HG03342 (cell line): ENCODE measurements at regions not wholly inside any gene's neighbourhood (a gene's known extent, or its start where the extent isn't known, plus 50 kb on each side); places are given as distances from the start of the nearest gene placed in this dataset.
"Not testable (repeated sequence)": the region's sequence is repeated elsewhere in the genome, so short reads cannot be mapped to it uniquely, and the experiment has no call there.

Experiments used
- ATAC-seq: cut with Tn5 transposase; IDR thresholded peaks from one replicate; pipeline ENCODE4 v1.9.1; 2021; ENCODE audit warnings: mild to moderate bottlenecking, moderate library complexity; ENCODE audit not compliant: unreplicated experiment

DNA sequence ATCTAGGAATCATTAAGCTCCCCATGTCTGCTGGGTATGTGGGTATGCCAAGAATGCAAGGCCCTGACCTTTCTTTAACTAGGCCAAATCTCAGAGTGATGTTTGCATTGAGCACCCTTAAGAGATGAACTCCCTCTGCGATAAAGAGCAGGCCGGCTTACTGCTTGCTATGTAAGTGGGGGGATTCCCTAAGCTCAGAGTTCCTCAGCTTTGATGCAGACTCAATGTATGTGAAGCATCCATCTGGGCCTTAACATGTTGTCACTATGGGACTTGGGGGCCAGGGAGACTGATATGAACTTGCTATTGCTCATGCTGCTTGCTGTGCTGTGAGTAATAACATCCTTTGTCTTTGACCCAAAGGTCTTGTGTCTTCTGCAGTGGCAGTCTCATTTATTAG lies 149.7 kb downstream of the C12orf75 start:
- no peak for ATAC-seq

DNA sequence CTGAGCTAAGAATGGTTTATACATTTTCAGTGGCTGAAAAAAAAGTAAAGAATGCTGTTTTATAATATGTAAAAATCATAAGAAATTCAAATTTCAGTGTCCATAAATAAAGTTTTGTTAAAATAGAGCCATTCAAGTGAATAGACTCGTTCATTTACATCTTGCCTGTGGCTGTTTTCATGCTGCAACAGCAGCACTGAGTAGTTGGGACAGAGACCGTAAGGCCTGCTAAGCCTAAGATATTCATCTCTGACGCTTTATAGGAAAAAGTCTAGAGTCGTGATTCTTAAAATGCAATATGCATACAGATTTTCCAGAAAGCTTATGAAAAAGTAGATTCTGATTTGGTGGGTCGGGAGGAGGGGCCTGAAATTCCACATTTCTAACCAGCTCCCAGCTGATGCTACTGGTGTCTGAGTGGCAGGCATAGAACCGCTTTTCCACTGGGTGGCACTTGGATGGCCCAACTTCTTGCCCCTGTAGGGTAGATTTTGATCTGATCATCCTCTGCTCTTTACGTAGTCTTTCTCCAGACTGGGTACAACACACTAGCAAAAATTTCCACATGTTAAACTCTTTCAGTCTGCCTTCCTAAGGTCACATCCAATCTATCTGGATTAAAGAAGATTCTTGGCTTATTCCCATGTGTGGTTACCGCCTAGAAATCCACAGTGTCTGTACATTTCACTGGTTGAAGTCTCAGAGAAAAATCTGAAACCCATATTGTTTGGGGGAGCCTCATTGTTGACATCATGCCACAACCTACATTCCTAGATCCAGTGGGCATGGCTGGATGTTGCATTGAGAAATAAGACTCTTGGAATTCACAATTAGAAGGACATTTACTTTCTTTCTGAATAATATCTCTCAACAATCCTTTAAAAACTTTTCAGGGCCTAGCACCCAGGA lies 151.2 kb downstream of the C12orf75 start:
- ATAC-seq = no peak

- ATAC-seq = no peak
These were observed 152.5 kb downstream of the C12orf75 start for GRCh38 chr12:105482951-105483350.

GRCh38 chr12:105483691-105484090 lies 153.2 kb downstream of the C12orf75 start:
- no peak for ATAC-seq

DNA sequence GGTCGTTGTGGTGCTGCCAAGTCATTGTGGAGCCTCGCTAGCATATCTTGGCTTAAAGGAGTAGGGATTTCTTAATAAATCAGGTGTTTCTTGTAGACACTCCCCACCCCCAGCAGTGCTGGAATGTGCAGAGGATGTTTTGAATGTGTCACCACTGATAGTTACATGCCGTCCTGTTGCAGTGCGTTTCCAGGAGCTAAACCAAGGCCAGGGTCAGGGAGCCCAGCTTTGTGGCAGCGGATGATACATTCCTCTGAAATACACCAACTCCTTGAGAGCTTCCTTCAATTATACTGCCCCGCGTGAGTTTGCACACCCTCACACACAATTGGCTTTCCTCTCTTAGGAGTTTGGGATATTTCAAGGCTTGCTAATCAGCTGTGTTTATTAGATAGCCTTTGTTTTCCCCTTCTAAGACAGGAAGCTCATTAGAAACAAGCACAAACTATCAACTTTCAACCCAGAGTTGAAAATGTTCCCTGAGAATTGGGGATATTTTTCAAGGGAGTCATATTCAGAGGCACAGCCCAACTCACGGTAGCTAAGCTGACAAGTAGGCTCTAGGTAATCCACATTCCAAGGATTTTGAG lies 154.9 kb downstream of the C12orf75 start:
- ATAC-seq = no peak

GRCh38 chr12:105485921-105486320 lies 155.4 kb downstream of the C12orf75 start:
- ATAC-seq = no peak

DNA sequence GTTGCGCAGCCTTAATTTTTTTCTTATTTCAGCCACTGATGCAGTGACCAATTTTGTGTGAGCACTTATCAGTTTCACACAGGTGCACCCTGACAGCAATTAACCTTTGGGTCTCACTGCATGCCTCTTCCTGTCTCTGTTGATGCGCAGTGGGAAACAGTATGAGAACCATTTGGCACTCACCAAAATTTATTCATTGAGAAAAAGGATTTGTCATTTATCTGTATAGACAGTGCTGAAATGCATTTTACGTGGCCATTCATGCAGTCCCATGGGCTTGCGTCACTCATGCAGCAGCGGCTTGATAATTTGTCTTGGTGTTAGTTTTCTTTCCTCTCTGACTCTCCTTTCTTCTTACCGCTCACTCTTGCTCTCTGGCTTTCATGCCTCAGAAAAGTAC lies 157.5 kb downstream of the C12orf75 start:
- ATAC-seq = no peak

GRCh38 chr12:105492591-105493545 lies 162.4 kb downstream of the C12orf75 start:
- no peak for ATAC-seq

GRCh38 chr12:105499205-105499604 lies 168.7 kb downstream of the C12orf75 start:
- ATAC-seq = no peak

DNA sequence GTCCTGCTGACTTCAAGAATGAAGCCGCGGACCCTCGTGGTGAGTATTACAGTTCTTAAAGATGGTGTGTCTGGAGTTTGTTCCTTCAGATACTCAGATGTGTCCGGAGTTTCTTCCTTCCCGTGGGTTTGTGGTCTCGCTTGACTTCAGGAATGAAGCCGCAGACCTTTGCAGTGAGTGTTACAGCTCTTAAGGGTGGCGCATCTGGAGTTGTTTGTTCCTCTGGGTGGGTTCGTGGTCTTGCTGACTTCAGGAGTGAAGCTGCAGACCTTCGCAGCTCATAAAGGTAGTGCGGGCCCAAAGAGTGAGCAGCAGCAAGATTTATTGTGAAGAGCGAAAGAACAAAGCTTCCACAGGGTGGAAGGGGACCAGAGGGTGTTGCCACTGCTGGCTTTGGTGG lies 170.2 kb downstream of the C12orf75 start:
- not testable (repeated sequence) for ATAC-seq

DNA sequence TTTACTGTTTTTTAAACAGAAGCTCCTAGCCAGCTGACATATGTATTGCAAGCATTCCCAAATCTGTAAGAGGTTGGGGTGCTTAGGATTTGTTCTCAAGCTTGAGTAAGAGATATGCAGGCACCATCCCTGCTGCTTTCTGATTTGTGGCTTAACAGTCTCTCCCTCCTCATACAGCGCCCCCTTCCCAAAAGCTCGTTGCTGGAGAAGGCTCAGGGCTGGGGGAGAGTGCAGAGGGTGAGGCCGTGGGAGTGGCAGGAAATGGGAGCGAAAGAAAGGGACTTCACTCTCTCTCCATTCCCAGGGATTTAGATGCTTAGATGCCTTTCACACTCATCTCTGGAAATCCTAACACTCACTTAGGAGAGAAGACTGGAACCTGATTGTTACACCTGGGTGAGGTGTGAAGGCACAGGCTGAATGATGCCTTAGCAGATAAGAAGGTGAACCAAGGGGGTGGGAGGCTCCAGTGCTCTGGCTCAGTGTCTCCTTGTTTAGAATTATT lies 172.0 kb downstream of the C12orf75 start:
- ATAC-seq = no peak

DNA sequence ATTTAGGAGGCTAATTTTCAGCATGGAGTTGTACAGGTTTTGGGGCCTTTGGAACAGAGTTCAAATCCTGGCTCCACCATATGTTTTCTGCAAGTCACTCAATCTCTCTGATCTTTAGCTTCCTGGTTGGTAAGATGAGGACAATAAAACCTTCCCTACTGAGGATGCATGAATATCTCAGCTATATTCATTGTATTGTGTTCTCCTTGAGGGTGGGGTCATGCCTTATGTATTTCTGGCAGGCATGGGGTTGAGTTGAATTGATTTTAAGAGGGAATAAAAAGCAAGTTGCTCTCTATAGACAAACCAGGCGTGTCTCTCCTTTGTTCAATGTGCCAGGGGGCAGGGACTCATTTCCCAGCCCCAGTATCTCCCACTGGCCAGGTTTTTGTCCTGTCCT lies 173.1 kb downstream of the C12orf75 start:
- ATAC-seq = no peak

DNA sequence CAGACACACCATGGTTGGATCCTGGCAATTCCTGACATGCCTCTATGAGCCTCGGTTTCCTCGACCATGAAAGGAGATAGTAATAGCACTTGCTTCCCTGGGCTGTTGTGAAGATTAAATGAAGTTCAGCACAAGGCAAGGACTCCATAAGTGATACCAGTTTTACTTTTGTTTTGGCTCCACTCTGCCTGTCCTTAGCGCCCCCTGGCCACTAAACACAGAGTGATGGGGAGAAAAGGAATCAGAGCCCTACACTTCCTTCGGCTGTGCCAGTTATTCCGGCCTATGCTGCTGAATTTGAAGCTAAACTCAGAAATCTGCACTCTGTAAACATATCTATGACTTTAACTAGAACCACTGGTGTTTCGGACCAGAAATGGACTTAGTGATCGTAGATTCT lies 173.8 kb downstream of the C12orf75 start:
- no peak for ATAC-seq

- no peak for ATAC-seq
These were observed 176.3 kb downstream of the C12orf75 start for GRCh38 chr12:105506678-105507310.

DNA sequence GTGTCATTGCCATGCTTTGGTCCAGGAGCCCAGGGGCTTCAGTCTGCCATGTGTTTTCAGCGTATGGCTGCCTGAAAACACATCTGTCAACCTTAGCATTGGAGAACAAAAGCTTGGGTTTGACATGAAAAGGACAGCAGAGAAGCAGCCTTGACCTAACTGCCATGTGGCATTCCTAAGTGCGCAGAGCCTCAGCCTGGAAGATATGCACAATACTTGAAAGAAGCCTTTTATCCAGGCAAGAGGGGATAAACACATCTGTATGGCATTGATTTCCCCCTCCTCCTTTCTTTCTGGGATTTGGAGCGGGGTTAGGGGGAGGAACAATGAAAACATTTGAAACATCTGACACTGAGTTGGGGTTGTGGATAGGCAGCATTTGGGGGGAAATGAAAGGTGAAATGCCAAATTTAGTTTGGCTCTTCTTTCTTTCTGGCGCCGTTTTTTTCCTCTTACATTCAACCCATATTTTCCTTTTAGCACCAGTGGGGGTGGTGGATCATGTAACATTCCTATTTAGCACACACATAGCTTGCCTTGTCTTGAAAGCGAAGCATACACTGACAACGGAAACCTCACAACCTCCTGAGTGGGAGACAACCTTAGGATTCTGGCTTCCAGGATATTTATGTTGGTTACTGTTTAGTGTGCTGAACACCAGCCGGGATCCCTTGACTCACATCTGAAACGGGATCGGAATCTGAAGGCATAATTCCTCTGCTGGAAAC lies 177.0 kb downstream of the C12orf75 start:
- no peak for ATAC-seq

- ATAC-seq = no peak
These were observed 177.6 kb downstream of the C12orf75 start for GRCh38 chr12:105508096-105508495.

- ATAC-seq = no peak
These were observed 180.0 kb downstream of the C12orf75 start for GRCh38 chr12:105510526-105510925.

DNA sequence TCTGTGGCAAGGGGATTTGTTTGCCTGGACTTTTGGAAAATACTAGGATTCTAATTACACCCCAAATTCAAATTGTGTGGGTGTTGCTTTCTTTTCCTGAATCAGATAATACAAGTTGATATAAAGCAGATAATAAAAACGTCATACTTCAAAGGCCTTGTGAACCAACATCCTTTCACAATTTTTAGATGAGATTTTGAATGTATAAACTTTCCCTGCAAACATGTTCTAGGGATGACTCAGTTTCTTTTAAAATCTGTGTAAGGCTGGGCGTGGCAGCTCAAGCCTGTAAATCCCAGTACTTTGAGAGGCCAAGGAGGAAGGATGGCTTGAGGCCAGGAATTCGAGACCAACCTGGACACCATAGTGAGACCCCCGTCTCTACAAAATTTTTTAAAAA lies 182.4 kb downstream of the C12orf75 start:
- not testable (repeated sequence) for ATAC-seq

- ATAC-seq = no peak
These were observed 191.8 kb downstream of the C12orf75 start for GRCh38 chr12:105522166-105522825.
